NB4 (cell line): ENCODE measurements at regions not wholly inside any gene's neighbourhood (a gene's known extent, or its start where the extent isn't known, plus 50 kb on each side); places are given as distances from the start of the nearest gene placed in this dataset.

Experiments used
- CTCF ChIP-seq: IDR thresholded peaks from one replicate; pipeline ENCODE4 v1.5.1; 2012; ENCODE audit warnings: low read depth, low read length
- MAX ChIP-seq: IDR thresholded peaks from 2 replicates; pipeline ENCODE4 v1.6.1; 2011; ENCODE audit warnings: low read depth, low read length
- MYC ChIP-seq: IDR thresholded peaks from 2 replicates; pipeline ENCODE4 v1.6.1; 2011; ENCODE audit warnings: low read depth, low read length
- POLR2A ChIP-seq: IDR thresholded peaks from 2 replicates; pipeline ENCODE4 v1.6.1; 2011; ENCODE audit warnings: mild to moderate bottlenecking; ENCODE audit not compliant: insufficient read length; ENCODE audit errors: extremely low read depth

- TF ChIP-seq CTCF (no peak), POLR2A (no peak), MAX (no peak), MYC (no peak)
Measured at GRCh38 chr14:38755036-38755435, 348.0 kb downstream of the SEC23A start.
